ENCODE measurements at regions not wholly inside any gene's neighbourhood (a gene's known extent, or its start where the extent isn't known, plus 50 kb on each side); places are given as distances from the start of the nearest gene placed in this dataset.
"Not testable (repeated sequence)": the region's sequence is repeated elsewhere in the genome, so short reads cannot be mapped to it uniquely, and the experiment has no call there.

DNA sequence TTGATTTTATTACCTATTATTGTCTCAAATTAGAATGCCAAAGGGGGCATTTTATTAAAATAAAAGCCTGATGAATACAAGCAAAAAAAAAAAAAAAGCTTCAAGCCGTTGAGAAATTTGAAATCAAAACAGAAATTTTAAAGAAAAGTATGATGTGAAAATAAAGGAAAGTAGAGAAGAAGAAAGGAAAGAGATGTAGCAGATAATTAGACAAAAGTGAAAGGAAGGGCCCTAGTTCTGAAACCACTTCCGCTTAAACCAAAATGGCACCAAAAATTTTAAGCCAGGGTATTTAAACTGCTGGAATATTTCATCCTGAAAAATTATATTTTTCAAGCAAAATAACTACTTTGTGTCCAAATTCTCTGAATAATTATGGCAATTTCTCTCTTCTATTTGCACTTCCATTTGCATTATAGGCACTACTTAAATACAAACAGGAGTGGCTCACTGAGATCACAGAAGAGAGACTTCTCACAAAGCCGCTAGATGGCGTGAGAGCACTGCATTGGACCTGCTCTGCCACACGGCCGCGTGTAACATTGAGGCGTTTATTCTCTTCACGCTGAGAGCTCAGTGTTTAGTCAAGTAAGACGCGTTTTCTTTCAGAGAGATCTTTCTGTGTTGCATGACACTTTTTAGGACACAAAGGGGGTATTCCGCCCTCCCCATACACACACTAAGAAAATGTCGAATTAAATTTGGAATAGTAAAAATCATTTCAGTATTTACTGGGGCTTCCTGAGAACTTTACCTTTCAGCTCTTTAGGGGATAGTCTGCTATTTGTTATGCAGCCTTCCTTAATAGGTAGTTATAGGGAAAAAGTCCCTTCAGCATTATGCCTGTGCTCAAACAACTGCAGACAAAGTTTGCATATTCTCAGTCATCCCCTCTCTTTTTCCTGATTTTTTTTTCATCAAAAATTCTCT, 368.4 kb upstream of the CCNH start:
- DNase-seq, result peak; percentile 72

DNA sequence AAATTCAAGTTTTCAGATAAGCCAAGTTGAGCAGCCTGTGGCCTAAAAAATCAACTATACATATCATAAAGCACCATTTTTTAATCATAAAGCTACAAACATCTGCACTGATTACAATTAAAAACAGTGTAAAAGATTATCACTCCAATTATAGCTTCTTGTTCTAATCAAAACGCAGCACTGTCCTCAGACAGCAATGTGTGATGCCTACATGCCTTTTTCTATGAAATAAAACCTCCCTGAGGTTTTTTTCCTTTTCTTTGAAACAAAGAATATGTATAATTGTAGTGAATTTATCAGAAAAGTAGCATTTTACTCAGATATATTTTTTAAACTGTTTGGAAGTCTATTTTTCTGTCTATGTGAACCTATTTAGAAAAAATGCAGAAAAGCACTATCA, 366.1 kb upstream of the CCNH start:
- no peak for DNase-seq

DNA sequence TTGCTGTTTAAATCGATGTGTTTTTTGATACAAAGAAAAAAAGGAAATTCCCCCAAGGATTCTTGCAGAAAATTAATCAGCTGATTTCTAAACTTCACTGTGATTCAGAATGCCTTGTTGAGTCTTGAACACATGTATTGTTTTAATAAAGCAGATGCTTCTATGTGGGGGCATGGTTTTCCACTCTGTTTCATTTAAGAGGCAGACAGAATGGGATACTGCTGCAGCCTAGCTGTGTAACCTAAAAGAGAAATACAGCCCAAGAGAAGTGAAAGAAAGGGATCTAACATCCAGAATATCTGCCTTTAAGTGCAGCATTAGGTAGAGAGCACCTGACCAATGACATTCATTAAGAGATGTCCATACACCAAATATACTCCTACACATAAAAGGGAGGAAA, 365.1 kb upstream of the CCNH start:
- DNase-seq, result no peak

- no peak for DNase-seq
These were observed 364.1 kb upstream of the CCNH start for GRCh38 chr5:87776785-87777184.

DNA sequence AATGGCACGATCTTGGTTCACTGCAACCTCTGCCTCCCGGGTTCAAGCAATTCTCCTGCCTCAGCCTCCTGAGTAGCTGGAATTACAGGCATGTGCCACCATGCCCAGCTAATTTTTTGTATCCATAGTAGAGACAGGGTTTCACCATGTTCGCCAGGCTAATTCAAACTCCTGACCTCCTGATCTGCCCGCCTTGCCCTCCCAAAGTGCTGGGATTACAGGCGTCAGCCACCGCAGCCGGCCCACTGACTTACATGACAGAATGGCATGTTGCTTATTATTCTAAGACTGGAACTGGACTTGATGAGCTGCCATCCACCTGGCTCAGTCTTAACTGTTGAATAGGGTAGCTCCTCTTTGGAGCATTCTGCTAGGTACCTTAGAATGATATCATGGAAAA, 363.6 kb upstream of the CCNH start:
- not testable (repeated sequence) for DNase-seq

DNA sequence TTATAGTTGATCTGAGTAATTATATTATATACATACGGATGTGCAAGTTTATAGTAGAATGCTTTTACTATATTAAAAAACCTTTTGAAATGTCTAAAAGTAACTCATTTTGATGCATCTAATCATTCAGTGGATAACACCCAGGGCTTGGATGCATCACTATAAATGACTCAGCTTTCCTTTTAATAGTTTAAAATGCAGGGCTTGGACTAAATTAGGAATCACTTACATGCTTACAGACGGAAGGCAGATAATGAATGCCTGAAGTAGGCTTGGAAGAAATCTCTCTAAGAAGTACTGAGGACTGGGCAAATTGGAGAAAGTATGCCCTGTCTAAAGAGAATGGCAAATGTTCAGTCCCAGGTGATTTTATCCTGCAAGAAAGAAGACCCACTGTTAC, 362.5 kb upstream of the CCNH start:
- no peak for DNase-seq

GRCh38 chr5:87774804-87775203, 362.1 kb upstream of the CCNH start:
- no peak for DNase-seq

- DNase-seq, result no peak
These were observed 357.9 kb upstream of the CCNH start for GRCh38 chr5:87770601-87771121.

DNA sequence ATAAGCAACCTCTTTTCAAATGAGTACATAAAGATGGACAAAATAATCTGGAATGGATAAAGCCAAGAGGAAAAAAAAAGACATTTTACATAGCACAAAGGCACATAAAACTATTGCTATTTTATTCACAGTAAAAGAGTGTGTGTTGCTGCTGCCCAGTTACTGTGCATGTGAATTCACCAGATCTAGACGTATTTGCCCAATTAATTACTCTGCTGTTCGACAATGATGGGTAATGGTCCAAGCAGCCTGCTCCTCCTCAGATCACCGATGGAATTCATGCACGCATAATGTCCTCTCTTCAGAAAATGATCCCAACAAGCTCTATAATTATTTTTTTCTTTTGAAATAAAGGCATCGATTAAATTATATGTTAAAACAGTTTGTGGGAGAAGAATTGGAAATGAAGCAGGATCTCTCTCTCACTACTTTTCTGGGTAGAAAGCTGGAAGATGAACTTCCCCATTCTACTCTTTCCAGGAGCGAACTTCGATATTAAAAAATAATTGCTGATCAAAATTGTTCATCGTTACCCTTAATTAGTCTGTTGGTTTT, 357.4 kb upstream of the CCNH start:
- DNase-seq, result no peak

DNA sequence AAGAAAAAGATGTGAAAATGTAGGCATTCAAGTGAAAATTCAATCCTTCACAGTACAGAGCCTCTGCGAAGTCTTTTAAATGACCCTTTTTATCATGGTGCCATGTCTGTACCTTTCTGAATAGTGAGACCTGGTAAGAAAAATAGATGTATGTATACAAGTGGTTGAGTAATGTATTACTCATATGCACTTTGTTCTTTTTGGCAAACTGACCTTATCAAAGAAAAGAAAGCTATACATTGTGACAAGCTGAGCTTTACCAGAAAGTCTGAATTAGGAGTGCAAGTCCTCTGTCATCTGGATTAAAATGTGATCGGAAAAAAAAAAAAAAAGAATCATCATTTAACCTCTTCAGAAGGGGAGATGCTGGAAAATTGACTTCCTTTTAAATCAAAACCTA, 356.4 kb upstream of the CCNH start:
- DNase-seq, result no peak

DNA sequence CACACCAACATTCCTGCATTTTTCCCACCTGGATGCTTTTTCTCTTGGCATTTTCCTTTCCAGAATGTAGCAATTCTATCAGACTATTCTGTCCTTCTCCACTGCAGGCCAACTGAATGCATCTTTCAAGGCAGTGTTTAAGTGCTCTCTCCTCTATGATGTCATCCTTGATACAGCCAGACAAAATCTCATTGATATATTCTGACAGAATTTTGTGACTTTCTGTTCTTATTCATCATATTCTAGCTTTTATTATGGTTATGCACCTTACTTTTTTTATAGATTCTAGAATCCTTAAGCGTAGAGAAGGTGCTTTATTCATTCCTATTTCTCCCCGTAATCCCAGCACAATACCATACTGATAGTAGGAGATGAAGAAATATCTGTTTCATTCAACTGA, 355.5 kb upstream of the CCNH start:
- no peak for DNase-seq

- DNase-seq, result no peak
These were observed 352.3 kb upstream of the CCNH start for GRCh38 chr5:87765009-87765408.

GRCh38 chr5:87762631-87763030, 349.9 kb upstream of the CCNH start:
- no peak for DNase-seq

GRCh38 chr5:87756951-87757350, 344.2 kb upstream of the CCNH start:
- DNase-seq, result no peak

GRCh38 chr5:87755360-87755759, 342.6 kb upstream of the CCNH start:
- no peak for DNase-seq

- DNase-seq, result no peak
These were observed 341.5 kb upstream of the CCNH start for GRCh38 chr5:87754009-87754757.

- DNase-seq, result no peak
These were observed 339.6 kb upstream of the CCNH start for GRCh38 chr5:87752362-87752761.

- no peak for DNase-seq
These were observed 339.1 kb upstream of the CCNH start for GRCh38 chr5:87751824-87752223.

- DNase-seq, result no peak
These were observed 334.2 kb upstream of the CCNH start for GRCh38 chr5:87746891-87747377.

DNA sequence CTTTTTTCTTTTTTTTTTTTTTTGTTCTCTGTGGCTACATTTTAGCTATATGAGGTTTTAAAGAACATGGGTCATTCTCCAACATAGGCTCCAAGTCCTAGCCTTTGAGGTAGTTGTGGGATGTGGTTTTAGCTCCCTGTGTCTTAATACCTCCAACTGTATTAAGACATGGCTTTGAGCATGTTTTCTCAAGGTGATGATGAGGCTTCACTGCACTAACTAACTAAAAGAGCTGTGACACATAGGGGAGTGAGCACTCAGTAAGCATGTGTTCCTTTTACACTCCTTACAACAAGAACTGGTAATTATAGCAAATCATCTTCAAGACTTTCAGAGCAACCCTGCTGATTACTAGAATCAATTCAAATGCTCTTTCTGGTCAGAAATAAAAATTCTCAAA, 333.6 kb upstream of the CCNH start:
- DNase-seq, result no peak

- DNase-seq, result no peak
These were observed 329.2 kb upstream of the CCNH start for GRCh38 chr5:87741881-87742280.

- DNase-seq, result no peak
These were observed 323.2 kb upstream of the CCNH start for GRCh38 chr5:87735923-87736322.

DNA sequence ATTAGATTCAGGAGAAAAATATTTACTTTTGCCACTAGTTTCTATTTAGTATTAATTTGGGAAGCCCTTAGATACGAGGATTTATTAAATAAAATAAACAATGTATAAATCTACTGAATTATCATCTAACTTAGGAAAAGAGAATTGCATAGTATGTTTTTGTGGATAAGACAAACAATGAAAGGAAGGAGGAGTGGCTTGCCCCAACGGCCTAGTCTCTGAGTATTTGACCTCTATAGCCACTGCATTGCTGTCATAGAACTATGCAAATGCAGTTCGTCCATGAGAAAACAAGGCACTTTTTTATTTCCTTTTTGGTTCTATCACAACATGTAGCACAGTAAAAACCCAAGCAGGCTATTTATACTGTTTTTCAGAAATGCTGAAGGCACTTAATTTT, 321.2 kb upstream of the CCNH start:
- no peak for DNase-seq
